ENCODE measurements at regions not wholly inside any gene's neighbourhood (a gene's known extent, or its start where the extent isn't known, plus 50 kb on each side); places are given as distances from the start of the nearest gene placed in this dataset.

DNA sequence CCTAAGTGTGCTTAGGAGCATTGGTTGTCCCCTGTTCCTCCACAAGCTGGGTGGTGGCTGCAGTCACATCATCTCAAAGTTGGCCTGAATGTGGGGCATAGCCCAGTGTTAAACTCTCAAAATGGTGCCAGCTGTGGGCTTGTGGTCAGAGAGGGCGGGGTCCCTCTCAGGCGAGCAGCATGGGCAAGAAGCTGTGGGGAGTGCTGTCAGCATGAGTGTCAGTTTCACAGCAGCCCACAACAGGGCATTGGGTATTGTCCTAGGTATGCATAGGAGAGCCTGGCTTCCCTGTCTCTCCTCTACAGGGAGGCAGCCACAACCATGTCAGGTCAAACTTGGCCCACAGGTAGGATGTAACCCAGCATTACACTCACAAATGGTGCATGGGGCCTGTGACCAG lies 285.6 kb upstream of the THSD7B start:
- Histone ChIP-seq H3K4me1 (no peaks in the 10 kb centered on the region), H3K9me3 (peaks cover 0 to 29% (median 2%) of the 10 kb centered on the region in 4 donors), H3K36me3 (no peaks in the 10 kb centered on the region), H3K27me3 (no peaks in the 10 kb centered on the region), H3K27ac (no peak overlapping the region), H3K4me3 (no peak overlapping the region)
- WGBS, 2 donors: 84 to 85% methylated on average over 2 of the region's 2 CpGs
- no peak for DNase-seq (ENCODE audit: low spot score in 2 of 2)
- TF ChIP-seq EP300 (IDR thresholded peaks at IDR 0.05): no peak
- TF ChIP-seq POLR2A (IDR thresholded peaks at IDR 0.05): no peak
- TF ChIP-seq, protein P1, sequence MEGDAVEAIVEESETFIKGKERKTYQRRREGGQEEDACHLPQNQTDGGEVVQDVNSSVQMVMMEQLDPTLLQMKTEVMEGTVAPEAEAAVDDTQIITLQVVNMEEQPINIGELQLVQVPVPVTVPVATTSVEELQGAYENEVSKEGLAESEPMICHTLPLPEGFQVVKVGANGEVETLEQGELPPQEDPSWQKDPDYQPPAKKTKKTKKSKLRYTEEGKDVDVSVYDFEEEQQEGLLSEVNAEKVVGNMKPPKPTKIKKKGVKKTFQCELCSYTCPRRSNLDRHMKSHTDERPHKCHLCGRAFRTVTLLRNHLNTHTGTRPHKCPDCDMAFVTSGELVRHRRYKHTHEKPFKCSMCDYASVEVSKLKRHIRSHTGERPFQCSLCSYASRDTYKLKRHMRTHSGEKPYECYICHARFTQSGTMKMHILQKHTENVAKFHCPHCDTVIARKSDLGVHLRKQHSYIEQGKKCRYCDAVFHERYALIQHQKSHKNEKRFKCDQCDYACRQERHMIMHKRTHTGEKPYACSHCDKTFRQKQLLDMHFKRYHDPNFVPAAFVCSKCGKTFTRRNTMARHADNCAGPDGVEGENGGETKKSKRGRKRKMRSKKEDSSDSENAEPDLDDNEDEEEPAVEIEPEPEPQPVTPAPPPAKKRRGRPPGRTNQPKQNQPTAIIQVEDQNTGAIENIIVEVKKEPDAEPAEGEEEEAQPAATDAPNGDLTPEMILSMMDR (IDR thresholded peaks at IDR 0.05): no peak

DNA sequence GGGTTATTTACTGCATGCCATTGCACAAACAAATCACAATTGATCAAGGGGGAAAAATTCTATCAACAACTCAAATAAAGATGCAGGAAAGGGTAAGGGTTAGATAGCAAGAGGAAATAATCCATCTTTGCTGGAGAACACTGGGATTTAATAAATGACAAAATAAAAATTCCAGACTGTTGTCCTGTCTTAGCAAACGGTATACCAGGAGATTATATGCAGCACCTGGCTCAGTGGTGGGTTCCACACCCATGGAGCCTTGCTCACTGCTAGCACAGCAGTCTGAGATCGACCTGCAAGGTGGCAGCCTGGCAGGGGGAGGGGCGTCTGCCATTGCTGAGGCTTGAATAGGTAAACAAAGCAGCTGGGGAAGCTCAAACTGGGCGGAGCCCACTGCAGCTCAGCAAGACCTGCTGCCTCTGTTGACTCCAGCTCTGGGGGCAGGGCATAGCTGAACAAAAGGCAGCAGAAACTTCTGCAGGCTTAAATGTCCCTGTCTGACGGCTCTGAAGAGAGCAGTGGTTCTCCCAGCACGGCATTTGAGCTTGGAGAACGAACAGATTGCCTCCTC lies 296.5 kb upstream of the THSD7B start:
- Histone ChIP-seq H3K9me3 (peaks cover 0 to 6% (median 0%) of the 10 kb centered on the region in 4 donors), H3K27ac (no peak overlapping the region), H3K4me3 (no peak overlapping the region), H3K27me3 (no peaks in the 10 kb centered on the region), H3K4me1 (no peaks in the 10 kb centered on the region), H3K36me3 (no peaks in the 10 kb centered on the region)
- DNase-seq (ENCODE audit: low spot score in 2 of 2): no peak
- TF ChIP-seq, protein P1 (IDR thresholded peaks at IDR 0.05): no peak
- TF ChIP-seq EP300 (IDR thresholded peaks at IDR 0.05) (no peak), POLR2A (IDR thresholded peaks at IDR 0.05) (no peak)
- 48 to 69% methylated on average over 5 to 7 of the region's 7 CpGs for WGBS, 2 donors

DNA sequence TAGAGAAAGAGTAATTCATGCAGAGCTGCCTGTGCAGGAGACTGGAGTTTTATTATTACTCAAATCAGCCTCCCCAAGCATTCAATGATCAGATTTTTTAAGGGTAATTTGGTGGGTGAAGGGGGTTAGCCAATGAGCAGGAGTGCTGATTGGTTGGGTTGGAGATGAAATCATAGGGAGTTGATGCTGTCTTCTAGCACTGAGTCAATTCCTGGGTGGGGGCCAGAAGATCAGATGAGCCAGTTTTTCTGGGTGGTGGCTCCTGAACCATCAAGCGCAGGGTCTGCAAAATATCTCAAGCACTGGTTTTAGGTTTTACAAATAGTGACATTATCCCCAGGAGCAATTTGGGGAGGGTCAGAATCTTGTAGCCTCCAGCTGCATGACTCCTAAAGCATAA lies 312.8 kb upstream of the THSD7B start:
- TF ChIP-seq EP300 (IDR thresholded peaks at IDR 0.05) (no peak), POLR2A (IDR thresholded peaks at IDR 0.05) (no peak)
- TF ChIP-seq, protein P1 (IDR thresholded peaks at IDR 0.05): no peak
- Histone ChIP-seq H3K27ac (no peak overlapping the region), H3K4me1 (no peaks in the 10 kb centered on the region), H3K9me3 (no peaks in the 10 kb centered on the region), H3K4me3 (no peak overlapping the region), H3K27me3 (no peaks in the 10 kb centered on the region), H3K36me3 (no peaks in the 10 kb centered on the region)
- no peak for DNase-seq (ENCODE audit: low spot score in 2 of 2)
- 93 to 94% methylated on average over 1 of the region's 1 CpG for WGBS, 2 donors

DNA sequence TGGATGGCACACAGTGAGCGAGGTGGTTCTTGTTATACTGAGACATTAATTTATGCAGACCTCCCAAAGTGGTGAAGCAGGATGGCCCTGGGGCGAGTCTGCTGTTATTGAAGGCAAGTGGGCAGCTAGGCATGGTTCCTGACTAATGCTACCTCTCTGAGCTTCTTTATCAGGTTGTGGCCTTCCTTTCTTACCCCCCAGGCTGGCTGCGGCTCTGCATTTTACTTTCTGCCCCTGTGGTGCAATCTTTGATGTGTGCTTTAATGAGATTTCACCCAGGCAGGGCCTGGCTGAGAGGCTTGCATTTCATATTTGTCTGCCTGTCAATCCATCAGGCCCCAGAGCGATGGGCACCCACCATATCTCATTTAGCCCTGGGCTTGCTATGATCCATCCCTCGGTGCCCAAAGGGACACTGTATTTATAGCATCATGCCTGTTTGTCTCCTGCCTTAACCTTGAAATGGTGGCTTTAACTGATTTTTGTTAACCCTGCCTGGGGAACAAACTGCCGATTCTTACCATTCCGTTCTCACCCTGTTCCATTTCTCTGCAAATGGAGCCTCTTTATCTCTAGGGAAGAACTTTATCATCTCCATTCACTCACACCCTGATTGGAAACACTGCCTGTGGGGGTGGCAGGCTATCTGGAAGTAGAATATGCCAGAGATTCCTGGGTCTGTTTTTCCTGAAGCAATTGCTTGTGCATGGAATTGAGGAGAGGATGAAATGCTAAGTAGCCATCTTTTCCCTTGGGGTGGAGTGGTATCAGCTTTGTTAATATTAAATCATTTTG lies 316.2 kb upstream of the THSD7B start:
- no peak for DNase-seq (ENCODE audit: low spot score in 2 of 2)

DNA sequence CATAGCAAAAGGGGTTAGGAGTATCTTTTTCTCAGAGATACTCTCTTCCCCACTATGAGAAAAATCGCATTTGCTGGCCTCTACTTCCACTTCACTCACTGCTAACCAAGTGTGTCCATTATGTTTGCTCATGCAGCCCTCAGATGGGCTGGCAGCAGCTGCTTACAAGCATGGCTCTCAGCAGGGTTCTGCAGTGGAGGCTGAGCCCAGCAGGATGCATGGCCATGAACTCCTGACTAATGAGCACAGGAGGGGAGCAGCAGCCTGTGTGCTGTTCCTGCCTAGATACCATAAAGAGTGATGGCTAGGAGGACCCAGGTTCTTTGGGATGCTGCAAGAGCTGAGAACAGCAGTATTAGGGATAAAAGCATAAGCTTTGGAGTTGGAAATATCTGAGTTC lies 316.9 kb upstream of the THSD7B start:
- Histone ChIP-seq H3K4me1 (no peaks in the 10 kb centered on the region), H3K9me3 (no peaks in the 10 kb centered on the region), H3K27ac (no peak overlapping the region), H3K27me3 (no peaks in the 10 kb centered on the region), H3K4me3 (no peak overlapping the region), H3K36me3 (no peaks in the 10 kb centered on the region)
- TF ChIP-seq EP300 (IDR thresholded peaks at IDR 0.05) (no peak), POLR2A (IDR thresholded peaks at IDR 0.05) (no peak)
- TF ChIP-seq, protein P1 (IDR thresholded peaks at IDR 0.05): no peak
- DNase-seq (ENCODE audit: low spot score in 2 of 2): no peak
- 50 to 54% methylated on average over 1 of the region's 1 CpG for WGBS, 2 donors

More for the DNA sequence above, 316.2 kb upstream of the THSD7B start:
- no peaks in the 10 kb centered on the region for H3K27me3 ChIP-seq
- H3K4me1 ChIP-seq: no peaks in the 10 kb centered on the region
- no peak overlapping the region for H3K27ac ChIP-seq
- H3K36me3 ChIP-seq: no peaks in the 10 kb centered on the region
- WGBS, 2 donors: 73 to 87% methylated on average over 7 of the region's 7 CpGs
- H3K9me3 ChIP-seq: no peaks in the 10 kb centered on the region
- TF ChIP-seq EP300 (IDR thresholded peaks at IDR 0.05) (no peak), POLR2A (IDR thresholded peaks at IDR 0.05) (no peak)
- TF ChIP-seq, protein P1 (IDR thresholded peaks at IDR 0.05): no peak
- H3K4me3 ChIP-seq: no peak overlapping the region

Data from tibial nerve (tissue), 4 donors.